WTC11 (cell line): ENCODE measurements at regions not wholly inside any gene's neighbourhood (a gene's known extent, or its start where the extent isn't known, plus 50 kb on each side); places are given as distances from the start of the nearest gene placed in this dataset.

Experiments used
- ATAC-seq: fragments of 200-7000 bp; cut with Tn5 transposase; 2 replicates; pipeline ENCODE4 v1.10.0; 2021; ENCODE audit warnings: mild to moderate bottlenecking, moderate library complexity
- CTCF ChIA-PET: fragments of 300-600 bp; sonication (Branson Sonifier 250); formaldehyde crosslinking; loops from one replicate; lab custom pipeline; 2021; ENCODE audit warnings: antibody characterized with exemption; lab: Charles Lee
- POLR2A ChIA-PET: fragments of 350-600 bp; sonication (Branson Sonifier 250); formaldehyde crosslinking; loops from one replicate; lab custom pipeline; 2021; ENCODE audit warnings: antibody characterized with exemption; lab: Charles Lee
- DNase-seq: peaks from one replicate; pipeline ENCODE4 v3.0.0; 2021; ENCODE audit warnings: low spot score
- H3K27ac Mint-ChIP-seq: 2 replicates; pipeline ENCODE4 v1.8.0; 2021; ENCODE audit warnings: mixed read lengths
- H3K27me3 Mint-ChIP-seq: 2 replicates; pipeline ENCODE4 v1.8.0; 2021; ENCODE audit warnings: low read depth, mild to moderate bottlenecking, moderate library complexity, mixed read lengths
- H3K36me3 Mint-ChIP-seq: 2 replicates; pipeline ENCODE4 v1.8.0; 2021; ENCODE audit warnings: mixed read lengths
- H3K4me1 Mint-ChIP-seq: 2 replicates; pipeline ENCODE4 v1.8.0; 2022; ENCODE audit warnings: mixed read lengths
- H3K4me3 Mint-ChIP-seq: 2 replicates; pipeline ENCODE4 v1.8.0; 2021; ENCODE audit warnings: mild to moderate bottlenecking, moderate library complexity, mixed read lengths
- H3K9me3 Mint-ChIP-seq: 2 replicates; pipeline ENCODE4 v1.8.0; 2021; ENCODE audit warnings: mixed read lengths
- CBFB ChIP-seq: sonication (generic); formaldehyde crosslinking; IDR thresholded peaks from 2 replicates; pipeline ENCODE4 v1.8.1; 2022; ENCODE audit warnings: mild to moderate bottlenecking, low read depth, missing genetic modification reagents
- CREB1 ChIP-seq: sonication (generic); formaldehyde crosslinking; IDR thresholded peaks from 2 replicates; pipeline ENCODE4 v1.8.0; 2023; ENCODE audit warnings: mild to moderate bottlenecking, missing genetic modification reagents
- CREM ChIP-seq: sonication (generic); formaldehyde crosslinking; IDR thresholded peaks from 2 replicates; pipeline ENCODE4 v1.8.1; 2022; ENCODE audit warnings: mild to moderate bottlenecking, missing genetic modification reagents, moderate library complexity
- ELF4 ChIP-seq: sonication (generic); formaldehyde crosslinking; IDR thresholded peaks from 2 replicates; pipeline ENCODE4 v1.8.1; 2022; ENCODE audit warnings: low read depth, mild to moderate bottlenecking, moderate library complexity, missing genetic modification reagents
- EMX1 ChIP-seq: fragments of 250-450 bp; sonication (Bioruptor Pico); IDR thresholded peaks from 2 replicates; pipeline ENCODE4 v1.8.0; 2021; ENCODE audit warnings: mild to moderate bottlenecking
- FOXK1 ChIP-seq: sonication (generic); formaldehyde crosslinking; IDR thresholded peaks from 2 replicates; pipeline ENCODE4 v1.8.0; 2022; ENCODE audit warnings: mild to moderate bottlenecking, moderate library complexity, missing genetic modification reagents
- GABPB1 ChIP-seq: sonication (generic); formaldehyde crosslinking; IDR thresholded peaks from 2 replicates; pipeline ENCODE4 v1.8.1; 2023; ENCODE audit warnings: mild to moderate bottlenecking, missing genetic modification reagents
- IRF2 ChIP-seq: sonication (generic); formaldehyde crosslinking; IDR thresholded peaks from 2 replicates; pipeline ENCODE4 v1.8.0; 2022; ENCODE audit warnings: low read depth, missing genetic modification reagents, borderline replicate concordance
- SMAD4 ChIP-seq: sonication (generic); formaldehyde crosslinking; IDR thresholded peaks from 2 replicates; pipeline ENCODE4 v1.8.0; 2022; ENCODE audit warnings: mild to moderate bottlenecking, missing genetic modification reagents
- SP1 ChIP-seq: sonication (generic); formaldehyde crosslinking; conservative IDR thresholded peaks from 2 replicates; pipeline ENCODE4 v1.8.1; 2022; ENCODE audit warnings: missing genetic modification reagents
- ZNF121 ChIP-seq: sonication (generic); formaldehyde crosslinking; IDR thresholded peaks from 2 replicates; pipeline ENCODE4 v1.8.0; 2023; ENCODE audit warnings: missing genetic modification reagents
- ZNF219 ChIP-seq: sonication (generic); formaldehyde crosslinking; IDR thresholded peaks from 2 replicates; pipeline ENCODE4 v1.8.0; 2023; ENCODE audit warnings: missing genetic modification reagents, mild to moderate bottlenecking, borderline replicate concordance
- ZNF232 ChIP-seq: sonication (generic); formaldehyde crosslinking; IDR thresholded peaks from 2 replicates; pipeline ENCODE4 v1.8.0; 2022; ENCODE audit warnings: mild to moderate bottlenecking, missing genetic modification reagents
- ZNF317 ChIP-seq: sonication (generic); formaldehyde crosslinking; IDR thresholded peaks from 2 replicates; pipeline ENCODE4 v1.8.1; 2023; ENCODE audit warnings: low read depth, mild to moderate bottlenecking, moderate library complexity, missing genetic modification reagents, borderline replicate concordance
- ZNF396 ChIP-seq: fragments of 250-450 bp; sonication (Bioruptor Pico); IDR thresholded peaks from 2 replicates; pipeline ENCODE4 v1.8.0; 2021; ENCODE audit warnings: mild to moderate bottlenecking, moderate library complexity, borderline replicate concordance
- TF ChIP-seq, protein P1 (sequence below): sonication (generic); formaldehyde crosslinking; IDR thresholded peaks from 2 replicates; pipeline ENCODE4 v1.8.0; 2022; ENCODE audit warnings: mild to moderate bottlenecking, missing genetic modification reagents
- TF ChIP-seq, protein P2 (sequence below): sonication (generic); formaldehyde crosslinking; IDR thresholded peaks from 2 replicates; pipeline ENCODE4 v1.8.1; 2023; ENCODE audit warnings: mild to moderate bottlenecking, missing genetic modification reagents, borderline replicate concordance
- TF ChIP-seq, protein P3 (sequence below): fragments of 250-450 bp; sonication (Bioruptor Pico); IDR thresholded peaks from 2 replicates; pipeline ENCODE4 v1.9.0; 2021; ENCODE audit warnings: mild to moderate bottlenecking, borderline replicate concordance
- TF ChIP-seq, protein P4 (sequence below): fragments of 250-450 bp; sonication (Bioruptor Pico); IDR thresholded peaks from 2 replicates; pipeline ENCODE4 v1.9.0; 2021; ENCODE audit warnings: mild to moderate bottlenecking

DNA sequence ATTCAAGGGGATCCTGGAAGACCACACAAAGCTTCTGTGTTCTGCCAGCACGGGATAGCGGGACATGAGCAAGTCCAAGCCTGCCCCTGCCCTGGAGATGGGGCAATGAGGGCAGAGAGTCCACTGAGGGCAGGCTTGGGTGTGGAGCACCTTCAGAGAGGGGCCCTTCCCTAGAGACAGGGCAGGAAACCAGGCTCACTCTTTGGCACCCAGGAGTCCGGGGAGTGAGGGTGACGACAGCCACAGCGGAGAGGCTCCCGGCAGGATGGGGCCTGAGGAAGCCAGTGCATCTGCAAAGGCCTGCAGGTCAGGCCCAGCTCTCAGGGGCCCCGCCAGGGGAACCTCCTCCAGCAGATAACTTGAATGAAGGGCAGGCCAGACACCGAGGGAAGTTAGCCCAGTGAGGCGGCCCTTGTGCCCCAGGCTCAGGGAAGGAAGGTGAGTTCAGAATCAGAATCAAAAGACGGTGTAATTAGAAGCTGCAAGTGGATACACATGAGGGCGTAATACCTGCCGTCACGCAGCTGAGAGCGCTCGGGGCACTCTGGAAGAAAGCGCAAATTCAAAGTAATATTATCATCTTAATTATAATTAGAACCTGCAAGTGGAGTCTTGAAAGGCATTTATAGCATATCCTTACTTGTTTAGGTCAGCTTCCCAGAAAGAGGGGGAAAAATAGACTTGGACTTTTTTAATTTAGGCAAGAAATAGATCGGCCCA, 142.6 kb upstream of the LGALSL start:
- Mint-ChIP-seq H3K9me3 (no peaks in the 10 kb centered on the region), H3K4me3 (no peak overlapping the region), H3K36me3 (no peaks in the 10 kb centered on the region), H3K27me3 (peaks cover 8% of the 10 kb centered on the region), H3K27ac (no peak overlapping the region), H3K4me1 (peaks cover 31% of the 10 kb centered on the region)
- DNase-seq: no peak
- POLR2A ChIA-PET: interaction anchor here (1.4 kb wide), 2 partner anchors 15 to 60 kb away, joined by 4 read pairs; no protein-coding TSS in a partner anchor
- no peak for TF ChIP-seq CREM
- peak; percentile 70; the same call in 1 of the 2 replicates for TF ChIP-seq ZNF121 (CRISPR knock-in tag)
- TF ChIP-seq ZNF317 (CRISPR knock-in tag): no peak
- TF ChIP-seq, protein P1, sequence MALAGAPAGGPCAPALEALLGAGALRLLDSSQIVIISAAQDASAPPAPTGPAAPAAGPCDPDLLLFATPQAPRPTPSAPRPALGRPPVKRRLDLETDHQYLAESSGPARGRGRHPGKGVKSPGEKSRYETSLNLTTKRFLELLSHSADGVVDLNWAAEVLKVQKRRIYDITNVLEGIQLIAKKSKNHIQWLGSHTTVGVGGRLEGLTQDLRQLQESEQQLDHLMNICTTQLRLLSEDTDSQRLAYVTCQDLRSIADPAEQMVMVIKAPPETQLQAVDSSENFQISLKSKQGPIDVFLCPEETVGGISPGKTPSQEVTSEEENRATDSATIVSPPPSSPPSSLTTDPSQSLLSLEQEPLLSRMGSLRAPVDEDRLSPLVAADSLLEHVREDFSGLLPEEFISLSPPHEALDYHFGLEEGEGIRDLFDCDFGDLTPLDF (CRISPR knock-in tag): no peak
- ATAC-seq: peak; percentile 53
- CTCF ChIA-PET: interaction anchor here (0.5 to 3.1 kb wide), 13 partner anchors 17 to 314 kb away, joined by 3 to 27 read pairs (median 4); no protein-coding TSS in a partner anchor

DNA sequence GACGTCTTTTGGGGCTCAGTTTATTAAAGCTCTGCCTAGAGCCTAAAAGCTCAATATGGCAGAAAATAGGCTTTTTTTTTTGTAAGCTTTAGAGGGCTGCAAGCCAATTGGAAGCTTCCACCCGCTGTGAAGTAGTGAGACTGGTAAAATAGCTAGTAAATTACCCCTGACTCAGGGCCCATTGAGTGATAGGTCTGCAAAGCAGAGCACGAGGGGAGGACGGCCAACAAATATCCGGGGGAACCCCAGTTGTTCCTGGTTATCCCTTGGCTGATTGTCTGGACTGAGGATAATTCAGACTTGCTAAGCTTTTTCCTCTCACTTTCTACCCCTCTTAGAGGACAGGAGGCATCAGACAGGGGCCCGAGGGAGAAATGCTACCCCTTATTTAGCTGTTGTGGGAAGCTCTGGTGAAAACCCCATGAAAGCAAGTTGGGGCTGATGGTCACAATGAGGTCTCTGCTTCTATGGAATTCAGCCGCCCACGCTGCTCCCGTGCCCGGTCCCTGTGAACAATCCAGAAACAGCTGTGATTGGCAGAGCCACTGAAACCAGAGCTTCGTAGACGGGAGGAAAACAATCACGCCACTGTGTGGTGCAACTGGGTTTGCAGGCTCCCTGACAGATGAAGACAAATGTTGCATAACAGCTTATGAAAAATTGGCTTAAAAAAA, 141.9 kb upstream of the LGALSL start:
- Mint-ChIP-seq H3K4me3 (no peak overlapping the region), H3K36me3 (no peaks in the 10 kb centered on the region), H3K27me3 (peaks cover 10% of the 10 kb centered on the region), H3K4me1 (peaks cover 31% of the 10 kb centered on the region), H3K9me3 (no peaks in the 10 kb centered on the region), H3K27ac (no peak overlapping the region)
- POLR2A ChIA-PET: interaction anchor here (1.4 kb wide), 2 partner anchors 16 to 61 kb away, joined by 4 read pairs; no protein-coding TSS in a partner anchor
- CTCF ChIA-PET: interaction anchor here (0.6 to 3.1 kb wide), 22 partner anchors 11 to 314 kb away, joined by 3 to 27 read pairs (median 3); no protein-coding TSS in a partner anchor
- no peak for DNase-seq
- TF ChIP-seq, protein P2, sequence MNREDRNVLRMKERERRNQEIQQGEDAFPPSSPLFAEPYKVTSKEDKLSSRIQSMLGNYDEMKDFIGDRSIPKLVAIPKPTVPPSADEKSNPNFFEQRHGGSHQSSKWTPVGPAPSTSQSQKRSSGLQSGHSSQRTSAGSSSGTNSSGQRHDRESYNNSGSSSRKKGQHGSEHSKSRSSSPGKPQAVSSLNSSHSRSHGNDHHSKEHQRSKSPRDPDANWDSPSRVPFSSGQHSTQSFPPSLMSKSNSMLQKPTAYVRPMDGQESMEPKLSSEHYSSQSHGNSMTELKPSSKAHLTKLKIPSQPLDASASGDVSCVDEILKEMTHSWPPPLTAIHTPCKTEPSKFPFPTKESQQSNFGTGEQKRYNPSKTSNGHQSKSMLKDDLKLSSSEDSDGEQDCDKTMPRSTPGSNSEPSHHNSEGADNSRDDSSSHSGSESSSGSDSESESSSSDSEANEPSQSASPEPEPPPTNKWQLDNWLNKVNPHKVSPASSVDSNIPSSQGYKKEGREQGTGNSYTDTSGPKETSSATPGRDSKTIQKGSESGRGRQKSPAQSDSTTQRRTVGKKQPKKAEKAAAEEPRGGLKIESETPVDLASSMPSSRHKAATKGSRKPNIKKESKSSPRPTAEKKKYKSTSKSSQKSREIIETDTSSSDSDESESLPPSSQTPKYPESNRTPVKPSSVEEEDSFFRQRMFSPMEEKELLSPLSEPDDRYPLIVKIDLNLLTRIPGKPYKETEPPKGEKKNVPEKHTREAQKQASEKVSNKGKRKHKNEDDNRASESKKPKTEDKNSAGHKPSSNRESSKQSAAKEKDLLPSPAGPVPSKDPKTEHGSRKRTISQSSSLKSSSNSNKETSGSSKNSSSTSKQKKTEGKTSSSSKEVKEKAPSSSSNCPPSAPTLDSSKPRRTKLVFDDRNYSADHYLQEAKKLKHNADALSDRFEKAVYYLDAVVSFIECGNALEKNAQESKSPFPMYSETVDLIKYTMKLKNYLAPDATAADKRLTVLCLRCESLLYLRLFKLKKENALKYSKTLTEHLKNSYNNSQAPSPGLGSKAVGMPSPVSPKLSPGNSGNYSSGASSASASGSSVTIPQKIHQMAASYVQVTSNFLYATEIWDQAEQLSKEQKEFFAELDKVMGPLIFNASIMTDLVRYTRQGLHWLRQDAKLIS (CRISPR knock-in tag): no peak
- peak; percentile 51; the same call in 1 of the 2 replicates for TF ChIP-seq GABPB1 (CRISPR knock-in tag)
- peak; percentile 63 for ATAC-seq

DNA sequence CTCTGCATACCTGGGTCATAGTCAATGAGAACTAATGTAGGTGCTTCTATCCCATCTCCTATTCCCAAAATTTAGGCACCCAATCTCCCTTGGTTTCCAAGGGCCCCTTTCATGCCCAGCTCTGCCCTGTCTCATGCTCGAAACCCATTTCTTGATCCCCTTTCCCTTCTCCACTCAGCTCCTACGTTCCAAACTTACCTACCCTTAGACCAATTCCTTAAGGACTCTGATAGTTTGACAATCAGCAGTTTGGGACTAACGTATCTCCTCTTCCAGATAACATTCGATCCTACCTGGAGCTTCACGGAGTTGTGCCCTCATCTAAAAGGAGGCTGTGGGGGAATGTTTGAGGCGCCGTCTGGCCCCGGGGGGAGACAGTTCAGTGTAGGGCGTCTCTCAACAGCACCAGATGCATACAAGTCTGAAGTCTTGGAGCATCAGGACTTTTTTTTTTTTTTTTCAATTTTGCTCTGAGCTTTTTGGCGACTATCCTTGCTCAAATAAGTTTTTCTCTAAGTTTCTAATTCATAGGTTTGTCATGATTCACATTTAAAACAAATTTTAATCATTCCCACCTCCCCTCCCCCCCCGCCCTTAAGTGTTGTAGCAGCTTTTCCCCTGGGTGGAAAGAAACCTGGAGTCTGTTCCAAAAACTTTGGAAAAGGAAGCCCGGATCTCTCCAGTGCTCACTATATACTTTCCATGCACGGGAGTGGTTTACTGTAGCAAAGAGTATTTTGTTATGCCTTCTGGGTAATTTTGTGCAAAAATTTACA, 141.2 kb upstream of the LGALSL start:
- 0 out of 2 replicates have a peak overlapping the region, but pooled peaks have one; percentile 80 for H3K27ac Mint-ChIP-seq
- H3K4me3 Mint-ChIP-seq: no peak overlapping the region
- H3K4me1 Mint-ChIP-seq: peaks cover 31% of the 10 kb centered on the region
- CTCF ChIA-PET: interaction anchor here (0.6 to 3.1 kb wide), 23 partner anchors 10 to 313 kb away, joined by 3 to 27 read pairs (median 3); no protein-coding TSS in a partner anchor
- no peaks in the 10 kb centered on the region for H3K9me3 Mint-ChIP-seq
- H3K27me3 Mint-ChIP-seq: peaks cover 10% of the 10 kb centered on the region
- POLR2A ChIA-PET: interaction anchor here (1.4 kb wide), 2 partner anchors 17 to 61 kb away, joined by 4 read pairs; no protein-coding TSS in a partner anchor
- DNase-seq (no peak), ATAC-seq (peak; percentile 25)
- no peaks in the 10 kb centered on the region for H3K36me3 Mint-ChIP-seq
- TF ChIP-seq SMAD4 (CRISPR knock-in tag): no peak
- no peak for TF ChIP-seq ZNF232 (CRISPR knock-in tag)
- TF ChIP-seq, protein P3, sequence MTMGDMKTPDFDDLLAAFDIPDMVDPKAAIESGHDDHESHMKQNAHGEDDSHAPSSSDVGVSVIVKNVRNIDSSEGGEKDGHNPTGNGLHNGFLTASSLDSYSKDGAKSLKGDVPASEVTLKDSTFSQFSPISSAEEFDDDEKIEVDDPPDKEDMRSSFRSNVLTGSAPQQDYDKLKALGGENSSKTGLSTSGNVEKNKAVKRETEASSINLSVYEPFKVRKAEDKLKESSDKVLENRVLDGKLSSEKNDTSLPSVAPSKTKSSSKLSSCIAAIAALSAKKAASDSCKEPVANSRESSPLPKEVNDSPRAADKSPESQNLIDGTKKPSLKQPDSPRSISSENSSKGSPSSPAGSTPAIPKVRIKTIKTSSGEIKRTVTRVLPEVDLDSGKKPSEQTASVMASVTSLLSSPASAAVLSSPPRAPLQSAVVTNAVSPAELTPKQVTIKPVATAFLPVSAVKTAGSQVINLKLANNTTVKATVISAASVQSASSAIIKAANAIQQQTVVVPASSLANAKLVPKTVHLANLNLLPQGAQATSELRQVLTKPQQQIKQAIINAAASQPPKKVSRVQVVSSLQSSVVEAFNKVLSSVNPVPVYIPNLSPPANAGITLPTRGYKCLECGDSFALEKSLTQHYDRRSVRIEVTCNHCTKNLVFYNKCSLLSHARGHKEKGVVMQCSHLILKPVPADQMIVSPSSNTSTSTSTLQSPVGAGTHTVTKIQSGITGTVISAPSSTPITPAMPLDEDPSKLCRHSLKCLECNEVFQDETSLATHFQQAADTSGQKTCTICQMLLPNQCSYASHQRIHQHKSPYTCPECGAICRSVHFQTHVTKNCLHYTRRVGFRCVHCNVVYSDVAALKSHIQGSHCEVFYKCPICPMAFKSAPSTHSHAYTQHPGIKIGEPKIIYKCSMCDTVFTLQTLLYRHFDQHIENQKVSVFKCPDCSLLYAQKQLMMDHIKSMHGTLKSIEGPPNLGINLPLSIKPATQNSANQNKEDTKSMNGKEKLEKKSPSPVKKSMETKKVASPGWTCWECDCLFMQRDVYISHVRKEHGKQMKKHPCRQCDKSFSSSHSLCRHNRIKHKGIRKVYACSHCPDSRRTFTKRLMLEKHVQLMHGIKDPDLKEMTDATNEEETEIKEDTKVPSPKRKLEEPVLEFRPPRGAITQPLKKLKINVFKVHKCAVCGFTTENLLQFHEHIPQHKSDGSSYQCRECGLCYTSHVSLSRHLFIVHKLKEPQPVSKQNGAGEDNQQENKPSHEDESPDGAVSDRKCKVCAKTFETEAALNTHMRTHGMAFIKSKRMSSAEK (CRISPR knock-in tag): no peak
- TF ChIP-seq ELF4: no peak
- no peak for TF ChIP-seq FOXK1 (CRISPR knock-in tag)
- TF ChIP-seq, protein P4, sequence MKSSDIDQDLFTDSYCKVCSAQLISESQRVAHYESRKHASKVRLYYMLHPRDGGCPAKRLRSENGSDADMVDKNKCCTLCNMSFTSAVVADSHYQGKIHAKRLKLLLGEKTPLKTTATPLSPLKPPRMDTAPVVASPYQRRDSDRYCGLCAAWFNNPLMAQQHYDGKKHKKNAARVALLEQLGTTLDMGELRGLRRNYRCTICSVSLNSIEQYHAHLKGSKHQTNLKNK (CRISPR knock-in tag): no peak
- no peak for TF ChIP-seq ZNF396 (CRISPR knock-in tag)
- no peak for TF ChIP-seq EMX1 (CRISPR knock-in tag)
- TF ChIP-seq CBFB: no peak
- no peak for TF ChIP-seq IRF2 (CRISPR knock-in tag)
- TF ChIP-seq SP1 (CRISPR knock-in tag): no peak
- no peak for TF ChIP-seq ZNF219 (CRISPR knock-in tag)
- no peak for TF ChIP-seq CREB1 (CRISPR knock-in tag)
